Epithelial cell of esophagus (primary cell): ENCODE measurements at regions not wholly inside any gene's neighbourhood (a gene's known extent, or its start where the extent isn't known, plus 50 kb on each side); places are given as distances from the start of the nearest gene placed in this dataset.
A peak's percentile ranks its signal among the peaks of the same experiment; 100 is the strongest.

Experiments
- DNase-seq: peaks from one replicate; pipeline ENCODE4 v3.0.0; 2010; ENCODE audit warnings: low read depth
- H3K4me3 ChIP-seq: 2 replicates; pipeline ENCODE4 v1.5.1; 2011; ENCODE audit warnings: mild to moderate bottlenecking, low read length, control low read depth
- TF ChIP-seq, protein P1 (sequence below): IDR thresholded peaks from 2 replicates; pipeline ENCODE4 v1.5.1; 2011; ENCODE audit warnings: low read depth, mild to moderate bottlenecking, low read length, control low read depth, inconsistent platforms; ENCODE audit not compliant: insufficient read depth; ENCODE audit errors: missing control alignments

DNA sequence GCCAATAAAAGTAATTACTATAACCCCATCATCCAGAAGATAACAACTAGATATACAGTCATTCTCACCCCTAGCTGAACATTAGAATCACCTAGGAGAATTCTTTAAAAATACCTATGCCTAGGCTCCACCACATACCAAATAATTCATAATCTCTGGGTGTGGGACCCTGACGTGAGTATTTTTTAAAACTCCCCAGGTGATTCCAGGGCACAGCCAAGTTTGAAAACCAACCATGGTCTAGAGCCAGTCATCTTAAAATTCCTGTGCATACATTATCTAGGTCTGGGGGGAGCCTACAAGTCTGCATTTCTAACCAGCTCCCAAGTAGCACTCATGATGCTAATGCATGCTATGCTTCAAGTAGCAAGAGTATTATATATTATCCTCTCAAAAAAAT lies 281.0 kb upstream of the MTNR1B start:
- no peak for DNase-seq
- TF ChIP-seq, protein P1, sequence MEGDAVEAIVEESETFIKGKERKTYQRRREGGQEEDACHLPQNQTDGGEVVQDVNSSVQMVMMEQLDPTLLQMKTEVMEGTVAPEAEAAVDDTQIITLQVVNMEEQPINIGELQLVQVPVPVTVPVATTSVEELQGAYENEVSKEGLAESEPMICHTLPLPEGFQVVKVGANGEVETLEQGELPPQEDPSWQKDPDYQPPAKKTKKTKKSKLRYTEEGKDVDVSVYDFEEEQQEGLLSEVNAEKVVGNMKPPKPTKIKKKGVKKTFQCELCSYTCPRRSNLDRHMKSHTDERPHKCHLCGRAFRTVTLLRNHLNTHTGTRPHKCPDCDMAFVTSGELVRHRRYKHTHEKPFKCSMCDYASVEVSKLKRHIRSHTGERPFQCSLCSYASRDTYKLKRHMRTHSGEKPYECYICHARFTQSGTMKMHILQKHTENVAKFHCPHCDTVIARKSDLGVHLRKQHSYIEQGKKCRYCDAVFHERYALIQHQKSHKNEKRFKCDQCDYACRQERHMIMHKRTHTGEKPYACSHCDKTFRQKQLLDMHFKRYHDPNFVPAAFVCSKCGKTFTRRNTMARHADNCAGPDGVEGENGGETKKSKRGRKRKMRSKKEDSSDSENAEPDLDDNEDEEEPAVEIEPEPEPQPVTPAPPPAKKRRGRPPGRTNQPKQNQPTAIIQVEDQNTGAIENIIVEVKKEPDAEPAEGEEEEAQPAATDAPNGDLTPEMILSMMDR, result no peak

DNA sequence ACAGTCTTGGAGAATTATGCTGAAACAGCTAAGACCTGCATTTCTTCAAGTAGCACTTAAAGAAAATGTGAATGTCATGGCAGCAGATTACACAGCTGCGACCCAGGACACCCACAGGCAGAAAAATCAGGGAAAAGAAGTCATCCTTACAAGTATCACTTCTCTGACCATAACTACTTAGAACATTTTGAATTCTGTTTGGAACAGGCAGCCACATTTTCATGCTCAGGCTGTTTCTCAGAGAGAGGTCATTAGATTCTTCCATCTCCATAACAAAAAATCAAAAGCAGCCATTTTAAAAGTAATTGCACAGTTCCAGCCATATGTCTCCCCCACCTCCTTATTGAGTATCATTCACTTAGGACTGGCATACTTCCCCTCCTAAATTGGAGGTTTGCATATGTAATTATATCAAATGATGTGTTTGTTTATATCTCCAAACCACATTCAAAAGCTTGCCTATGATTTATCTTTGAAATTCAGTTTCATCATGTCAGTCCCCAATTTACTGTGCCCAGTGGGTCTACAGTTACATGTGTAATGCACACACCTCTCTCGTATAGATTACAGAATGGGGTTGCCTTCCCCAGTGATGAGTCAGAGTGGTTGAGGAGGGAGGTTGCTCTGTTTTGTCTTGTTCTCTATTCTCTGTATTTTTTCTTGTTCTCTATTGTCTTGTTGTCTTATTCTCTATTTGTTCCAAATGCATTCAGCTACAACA lies 276.5 kb upstream of the MTNR1B start:
- TF ChIP-seq, protein P1, result no peak
- DNase-seq, result peak; percentile 61

More for the DNA sequence above, 281.0 kb upstream of the MTNR1B start:
- H3K4me3 ChIP-seq, result no peak overlapping the region

DNA sequence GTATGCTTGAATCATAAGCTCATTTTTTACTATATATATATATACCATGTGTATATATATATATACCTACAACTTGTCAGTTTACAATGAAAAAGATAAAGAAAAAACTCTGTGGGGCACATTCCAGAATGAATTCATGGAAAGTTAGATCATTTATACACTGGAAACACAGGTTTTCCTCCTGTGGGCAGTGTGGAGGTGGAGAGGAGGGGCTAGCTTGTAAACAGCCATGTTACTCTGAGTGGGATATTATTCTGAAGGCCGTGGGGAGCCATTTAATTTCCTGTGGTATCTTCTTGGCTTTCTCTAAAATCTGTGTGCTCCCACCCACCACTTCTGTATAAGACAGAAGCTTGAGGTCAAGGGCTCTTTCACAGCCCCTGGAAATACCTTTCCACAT lies 273.4 kb upstream of the MTNR1B start:
- no peak for DNase-seq
- no peak overlapping the region for H3K4me3 ChIP-seq
- TF ChIP-seq, protein P1, result no peak

More for the DNA sequence above, 276.5 kb upstream of the MTNR1B start:
- H3K4me3 ChIP-seq, result no peak overlapping the region

DNA sequence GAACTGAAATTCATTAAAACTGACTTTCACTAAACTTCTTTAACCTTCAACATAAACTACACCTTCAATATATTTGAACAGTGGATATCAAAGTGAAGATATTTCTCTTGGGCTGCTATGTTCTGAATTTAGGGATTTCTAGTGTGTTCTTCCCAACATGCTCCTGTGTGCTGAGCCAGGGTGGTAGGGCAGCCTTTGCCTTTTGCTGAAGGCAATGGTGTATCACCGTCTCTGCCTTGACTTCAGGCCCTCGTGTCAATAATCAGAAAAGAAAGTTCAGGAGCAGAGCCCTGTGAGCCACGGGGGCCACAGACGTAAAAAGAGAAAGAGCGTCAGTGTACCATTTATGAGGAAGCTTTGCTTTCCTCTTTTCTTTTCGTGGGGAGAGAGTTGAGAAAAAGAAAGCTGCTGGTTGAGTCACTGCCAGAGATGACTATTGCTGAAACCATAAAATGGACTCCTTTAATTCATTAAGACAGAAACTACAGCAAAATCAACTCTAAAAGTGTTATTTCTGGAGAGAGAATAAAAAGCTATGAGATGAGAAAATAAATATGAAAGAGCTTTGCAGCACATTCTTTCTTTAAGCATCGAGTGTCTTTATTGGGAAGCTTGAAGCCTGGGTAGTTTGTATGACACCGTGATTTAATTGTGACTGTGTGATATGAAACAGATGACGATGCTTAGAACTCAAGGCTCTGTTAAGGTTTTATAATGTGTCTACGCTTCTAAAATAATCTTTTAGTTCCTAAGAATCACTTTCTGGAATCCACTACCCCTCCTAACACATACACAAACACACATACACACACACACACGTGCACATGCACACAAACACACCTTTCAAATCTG lies 271.8 kb upstream of the MTNR1B start:
- H3K4me3 ChIP-seq, result no peak overlapping the region
- TF ChIP-seq, protein P1, result no peak
- no peak for DNase-seq

DNA sequence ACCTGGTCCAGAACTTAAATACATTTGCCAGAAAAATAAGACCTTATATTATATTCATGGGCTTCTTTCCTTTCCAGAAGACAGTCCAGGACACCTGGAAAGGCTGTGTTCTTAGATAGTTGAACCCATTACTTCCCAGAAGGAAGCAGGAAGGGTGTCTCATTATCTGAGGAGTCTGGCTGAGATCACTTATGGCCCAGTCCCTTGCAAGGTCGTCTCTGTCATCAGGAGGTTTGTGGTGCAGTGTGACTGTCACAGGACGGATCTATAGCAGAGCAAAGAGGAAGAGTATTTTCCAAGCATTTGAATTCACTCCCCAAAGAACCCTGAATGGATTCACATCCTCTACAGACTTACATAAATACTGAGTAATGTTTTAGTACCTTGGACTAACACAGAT lies 270.7 kb upstream of the MTNR1B start:
- no peak overlapping the region for H3K4me3 ChIP-seq
- TF ChIP-seq, protein P1, result no peak
- no peak for DNase-seq

DNA sequence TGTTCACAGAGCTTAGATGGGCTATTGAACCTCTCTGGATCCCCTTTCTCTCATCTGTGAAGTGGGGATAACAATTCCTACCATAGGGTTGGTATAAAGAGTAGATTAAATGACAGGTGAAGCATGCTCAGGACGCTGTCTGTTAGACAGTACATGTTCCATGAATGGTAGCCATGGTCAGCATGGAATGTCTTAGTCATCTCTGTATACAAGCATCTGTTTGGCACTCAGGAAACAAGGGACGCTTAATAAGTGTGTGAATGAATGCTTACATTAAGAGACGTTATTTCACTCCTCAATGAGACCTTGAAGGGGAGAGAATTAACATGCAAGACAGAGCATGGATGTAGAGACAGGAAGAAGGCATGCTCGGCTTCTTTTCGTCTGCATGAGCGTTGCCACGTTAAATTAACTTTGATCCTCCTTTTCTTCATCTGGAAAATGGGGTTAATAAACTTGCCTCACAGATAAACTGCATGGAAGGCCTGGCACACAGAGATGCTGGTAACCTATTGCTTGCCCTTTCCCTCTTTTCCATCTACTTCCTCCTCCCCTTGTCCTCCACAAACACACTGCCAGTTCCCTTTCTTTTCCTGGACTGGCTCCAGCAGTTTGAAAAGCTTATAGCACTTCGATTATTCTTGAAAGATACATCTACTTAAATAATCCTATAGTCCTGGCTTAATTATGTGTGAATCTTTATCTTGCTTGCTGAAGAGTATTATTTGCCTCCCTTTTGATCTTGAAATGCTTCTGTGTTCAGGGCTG lies 267.2 kb upstream of the MTNR1B start:
- TF ChIP-seq, protein P1, result no peak
- DNase-seq, result peak; percentile 42
- H3K4me3 ChIP-seq, result no peak overlapping the region
